Vagina (tissue), 2 donors: ENCODE measurements at regions not wholly inside any gene's neighbourhood (a gene's known extent, or its start where the extent isn't known, plus 50 kb on each side); places are given as distances from the start of the nearest gene placed in this dataset.

ENCODE experiments used
- DNase-seq, 2 donors: peaks; one replicate each; pipeline ENCODE4 v3.0.0-alpha.2; 2017; ENCODE audit errors: extremely low spot score in 2 of 2
- H3K27ac ChIP-seq: fragments of 200-600 bp; sonication (generic); one replicate; pipeline ENCODE4 v1.5.1; 2019
- H3K27me3 ChIP-seq: fragments of 200-600 bp; sonication (generic); one replicate; pipeline ENCODE4 v1.5.1; 2019
- H3K36me3 ChIP-seq, 2 donors: fragments of 200-600 bp; sonication (generic); one replicate each; pipeline ENCODE4 v1.5.1; 2017 to 2019
- H3K4me1 ChIP-seq: fragments of 200-600 bp; sonication (generic); one replicate; pipeline ENCODE4 v1.5.1; 2019
- H3K4me3 ChIP-seq, 2 donors: fragments of 200-600 bp; sonication (generic); 1 replicate in 1 of 2; 2 replicates in 1 of 2; pipeline ENCODE4 v1.5.1; 2016 to 2019
- H3K9me3 ChIP-seq: fragments of 200-600 bp; sonication (generic); one replicate; pipeline ENCODE4 v1.5.1; 2019
- CTCF ChIP-seq, 3 experiments: fragments of 450-650 bp in 2 of 3; fragments of 200-600 bp in 1 of 3; sonication (generic) in 1 of 3; IDR thresholded peaks; one replicate each; pipeline ENCODE4 v1.5.1; 2017 to 2019; ENCODE audit warnings: antibody characterized with exemption in 3 of 3, mild to moderate bottlenecking in 2 of 3, moderate library complexity in 2 of 3
- POLR2A ChIP-seq, 2 donors: fragments of 450-650 bp; IDR thresholded peaks; one replicate each; pipeline ENCODE4 v1.6.1; 2017; ENCODE audit warnings: antibody characterized with exemption in 2 of 2, mild to moderate bottlenecking in 2 of 2, moderate library complexity in 2 of 2
- POLR2AphosphoS5 ChIP-seq, 2 donors: sonication (generic); formaldehyde crosslinking; IDR thresholded peaks; one replicate each; pipeline ENCODE4 v1.9.0; 2017; ENCODE audit warnings: antibody characterized with exemption in 2 of 2, mild to moderate bottlenecking in 2 of 2, low read depth in 1 of 2; ENCODE audit not compliant: insufficient read depth in 1 of 2
- intact Hi-C: fragments of 100-400 bp; cut with DNase I; formaldehyde crosslinking; loops from one replicate; pipeline ENCODE4 v1.15.1; 2023

GRCh38 chr9:82539856-82540579, 522.9 kb downstream of the RASEF start:
- Histone ChIP-seq H3K4me1 (peaks cover 20% of the 10 kb centered on the region), H3K27ac (no peak overlapping the region), H3K4me3 (no peak overlapping the region), H3K27me3 (no peaks in the 10 kb centered on the region), H3K36me3 (no peaks in the 10 kb centered on the region), H3K9me3 (no peaks in the 10 kb centered on the region)
- TF ChIP-seq POLR2A (IDR thresholded peaks at IDR 0.05) (no peak), POLR2AphosphoS5 (IDR thresholded peaks at IDR 0.05; ENCODE audit: insufficient read depth in 1 of 2, low read depth in 1 of 2) (peak in 1 of 2 donors; percentile 69)
- intact Hi-C loops, result no loop called here
- DNase-seq, result no peak

GRCh38 chr9:82543726-82544125, 519.2 kb downstream of the RASEF start:
- Histone ChIP-seq H3K9me3 (no peaks in the 10 kb centered on the region), H3K27ac (no peak overlapping the region), H3K4me3 (no peak overlapping the region), H3K4me1 (peaks cover 13% of the 10 kb centered on the region), H3K27me3 (no peaks in the 10 kb centered on the region), H3K36me3 (no peaks in the 10 kb centered on the region)
- intact Hi-C loops, result no loop called here
- DNase-seq, result no peak
- TF ChIP-seq CTCF (IDR thresholded peaks at IDR 0.05), result no peak
- no peak for TF ChIP-seq POLR2AphosphoS5 (IDR thresholded peaks at IDR 0.05; ENCODE audit: insufficient read depth in 1 of 2, low read depth in 1 of 2)
- TF ChIP-seq POLR2A (IDR thresholded peaks at IDR 0.05), result no peak

DNA sequence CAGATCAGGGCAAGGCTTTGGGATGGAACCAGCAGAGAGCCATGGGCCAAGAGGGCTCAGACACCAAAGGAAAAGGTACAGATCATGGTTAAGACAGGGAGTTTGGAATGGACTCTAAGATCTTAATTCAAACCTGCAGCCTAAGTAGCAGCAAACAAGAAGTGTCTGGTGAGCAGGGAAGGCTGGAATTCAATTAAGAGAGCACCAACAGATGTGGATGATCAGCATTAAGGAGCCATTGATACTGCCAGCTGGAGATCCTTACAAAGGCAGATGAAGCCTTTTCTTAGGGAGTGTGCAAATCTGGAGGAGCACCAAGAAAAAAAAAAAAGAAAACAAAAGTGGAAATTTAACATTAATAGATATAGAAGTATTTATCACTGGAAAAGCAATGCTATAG, 516.8 kb downstream of the RASEF start:
- TF ChIP-seq POLR2A (IDR thresholded peaks at IDR 0.05), result no peak
- no peak for TF ChIP-seq POLR2AphosphoS5 (IDR thresholded peaks at IDR 0.05; ENCODE audit: insufficient read depth in 1 of 2, low read depth in 1 of 2)
- TF ChIP-seq CTCF (IDR thresholded peaks at IDR 0.05), result no peak
- no peaks in the 10 kb centered on the region for H3K36me3 ChIP-seq
- no peak for DNase-seq
- H3K4me3 ChIP-seq, result no peak overlapping the region
- H3K27me3 ChIP-seq, result no peaks in the 10 kb centered on the region
- H3K27ac ChIP-seq, result no peak overlapping the region
- intact Hi-C loops, result no loop called here
- no peaks in the 10 kb centered on the region for H3K4me1 ChIP-seq
- no peaks in the 10 kb centered on the region for H3K9me3 ChIP-seq

- Histone ChIP-seq H3K9me3 (no peaks in the 10 kb centered on the region), H3K4me1 (no peaks in the 10 kb centered on the region), H3K36me3 (no peaks in the 10 kb centered on the region), H3K27me3 (no peaks in the 10 kb centered on the region), H3K4me3 (no peak overlapping the region), H3K27ac (no peak overlapping the region)
- intact Hi-C loops, result no loop called here
- no peak for TF ChIP-seq POLR2A (IDR thresholded peaks at IDR 0.05)
- no peak for TF ChIP-seq POLR2AphosphoS5 (IDR thresholded peaks at IDR 0.05; ENCODE audit: insufficient read depth in 1 of 2, low read depth in 1 of 2)
- no peak for TF ChIP-seq CTCF (IDR thresholded peaks at IDR 0.05)
- no peak for DNase-seq
Observed at GRCh38 chr9:82547995-82548394, 514.9 kb downstream of the RASEF start.

DNA sequence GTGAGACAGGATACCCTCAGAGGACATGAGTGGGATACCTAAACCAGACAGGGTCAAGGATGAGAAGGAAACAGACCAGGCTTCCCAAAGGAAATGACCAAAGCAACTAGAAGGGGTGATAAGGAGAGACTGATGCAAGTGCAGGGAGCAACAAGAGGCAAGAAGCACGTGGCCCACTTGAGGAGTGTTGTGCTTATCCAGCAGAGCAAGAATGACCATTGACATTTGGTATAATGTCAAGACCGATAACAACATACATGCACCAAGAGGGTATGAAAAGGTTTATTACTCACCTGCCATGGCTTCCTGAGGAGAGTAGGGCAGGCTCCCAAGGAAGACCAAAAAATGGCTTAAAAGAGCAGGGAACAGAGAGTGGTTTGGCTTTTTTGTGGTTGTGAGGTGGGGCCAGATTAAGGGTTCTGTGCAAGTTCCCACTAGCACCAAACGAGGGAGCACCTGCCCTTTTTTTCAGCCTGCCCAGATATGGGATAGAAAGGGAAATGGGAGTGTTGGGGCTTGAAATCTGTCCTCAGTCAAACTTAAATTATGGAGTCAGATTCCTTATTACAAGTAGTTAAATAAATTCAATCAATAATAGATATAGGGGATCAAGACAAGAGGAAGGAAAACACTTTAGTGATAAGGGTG, 513.6 kb downstream of the RASEF start:
- Histone ChIP-seq H3K36me3 (no peaks in the 10 kb centered on the region), H3K9me3 (no peaks in the 10 kb centered on the region), H3K27ac (no peak overlapping the region), H3K4me1 (no peaks in the 10 kb centered on the region), H3K27me3 (no peaks in the 10 kb centered on the region), H3K4me3 (no peak overlapping the region)
- no peak for TF ChIP-seq POLR2A (IDR thresholded peaks at IDR 0.05)
- TF ChIP-seq POLR2AphosphoS5 (IDR thresholded peaks at IDR 0.05; ENCODE audit: insufficient read depth in 1 of 2, low read depth in 1 of 2), result no peak
- no peak for TF ChIP-seq CTCF (IDR thresholded peaks at IDR 0.05)
- intact Hi-C loops, result no loop called here
- no peak for DNase-seq
